22Rv1 (cell line): ENCODE measurements at regions not wholly inside any gene's neighbourhood (a gene's known extent, or its start where the extent isn't known, plus 50 kb on each side); places are given as distances from the start of the nearest gene placed in this dataset.

Experiments
- CTCF ChIP-seq: fragments of 450-650 bp; IDR thresholded peaks from 2 replicates; pipeline ENCODE4 v1.5.1; 2017; ENCODE audit warnings: mild to moderate bottlenecking
- ZFX ChIP-seq: fragments of 450-650 bp; IDR thresholded peaks from 2 replicates; pipeline ENCODE4 v1.6.1; 2017; ENCODE audit warnings: antibody characterized with exemption, borderline replicate concordance

DNA sequence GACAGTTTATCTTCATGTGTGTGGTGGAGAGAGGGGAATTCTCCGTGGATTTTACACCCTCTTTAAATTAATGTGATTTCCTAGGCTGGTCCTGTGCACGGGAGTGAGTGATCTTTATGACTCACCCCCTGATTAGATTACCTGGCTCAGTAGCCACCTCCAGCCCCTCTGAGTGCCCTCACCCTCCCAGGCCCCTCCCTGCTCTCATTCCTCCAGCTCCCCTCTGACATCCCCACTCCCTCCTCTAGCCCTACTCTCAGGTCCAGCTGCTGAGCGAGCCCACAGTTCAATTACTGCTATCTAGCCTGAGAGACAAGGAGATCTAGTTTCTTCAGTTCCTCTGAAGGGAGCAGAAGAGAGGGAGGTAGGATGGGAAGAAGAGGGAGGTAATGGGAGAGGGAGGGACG, 61.8 kb upstream of the ARAP3 start:
- TF ChIP-seq CTCF (no peak), ZFX (no peak)
